Tibial artery (tissue), 4 donors: ENCODE measurements at regions not wholly inside any gene's neighbourhood (a gene's known extent, or its start where the extent isn't known, plus 50 kb on each side); places are given as distances from the start of the nearest gene placed in this dataset.

ENCODE experiments used
- DNase-seq, 2 donors: peaks; one replicate each; pipeline ENCODE4 v3.0.0-alpha.2; 2019
- H3K27ac ChIP-seq, 2 donors: fragments of 200-600 bp; sonication (generic) in 1 of 2; 1 replicate in 1 of 2; 2 replicates in 1 of 2; pipeline ENCODE4 v1.5.1; 2018 to 2019; ENCODE audit warnings: mild to moderate bottlenecking in 1 of 2
- H3K27me3 ChIP-seq, 2 donors: fragments of 200-600 bp; sonication (generic) in 1 of 2; one replicate each; pipeline versions ENCODE4 v1.5.1 to v1.6.0; 2016 to 2019
- H3K36me3 ChIP-seq, 3 donors: fragments of 200-600 bp; sonication (generic) in 2 of 3; one replicate each; pipeline ENCODE4 v1.5.1; 2016 to 2019; ENCODE audit warnings: mild to moderate bottlenecking in 2 of 3
- H3K4me1 ChIP-seq, 4 donors: fragments of 200-600 bp; sonication (generic) in 2 of 4; 1 replicate in 3 of 4; 2 replicates in 1 of 4; pipeline ENCODE4 v1.5.1; 2016 to 2019
- H3K4me3 ChIP-seq, 2 donors: fragments of 200-600 bp; sonication (generic) in 1 of 2; 1 replicate in 1 of 2; 2 replicates in 1 of 2; pipeline ENCODE4 v1.5.1; 2018 to 2019; ENCODE audit warnings: mild to moderate bottlenecking in 2 of 2
- H3K9me3 ChIP-seq, 3 donors: fragments of 200-600 bp; sonication (generic) in 1 of 3; one replicate each; pipeline ENCODE4 v1.5.1; 2016 to 2019
- intact Hi-C: fragments of 100-400 bp; cut with DNase I; formaldehyde crosslinking; loops from one replicate; pipeline ENCODE4 v1.15.0; 2023; ENCODE audit warnings: low total_unique reads
- TF ChIP-seq, protein P1 (sequence below), 2 experiments: fragments of 200-600 bp in 1 of 2; fragments of 450-650 bp in 1 of 2; IDR thresholded peaks; one replicate each; pipeline ENCODE4 v1.5.1; 2017 to 2019; ENCODE audit warnings: antibody characterized with exemption in 2 of 2, mild to moderate bottlenecking in 1 of 2, moderate library complexity in 1 of 2

DNA sequence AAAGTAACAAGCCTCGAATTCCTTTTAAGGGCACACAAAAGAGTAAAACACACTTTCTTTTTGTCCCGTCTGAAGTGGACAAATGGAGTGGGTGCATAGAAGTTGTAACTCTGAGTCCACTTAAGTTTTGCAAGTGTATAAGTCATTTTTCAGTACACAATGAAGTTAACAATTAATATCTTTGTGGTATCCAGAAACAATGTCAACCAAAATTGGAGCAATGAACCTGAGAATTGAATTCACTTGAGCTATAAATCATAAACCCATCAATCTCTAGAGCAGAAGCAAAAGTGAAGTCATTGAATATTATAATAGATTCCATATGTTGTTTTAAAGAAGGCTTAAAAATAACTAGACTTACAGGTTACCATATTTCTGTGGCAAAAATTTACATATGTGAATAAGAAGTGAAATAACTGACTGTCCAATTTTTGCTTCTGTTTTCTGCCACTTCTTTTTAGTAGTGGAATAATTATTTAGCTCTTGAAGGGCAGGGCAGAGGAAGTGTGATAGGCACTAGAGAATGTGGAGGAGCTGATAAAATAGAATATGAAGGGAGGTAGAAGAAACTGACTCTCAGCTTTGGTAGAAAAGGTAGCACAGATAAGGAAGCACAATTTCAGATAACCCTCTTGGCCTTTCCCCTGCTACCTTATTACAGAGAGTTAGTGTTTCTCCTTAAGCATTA, 73.9 kb upstream of the RGL1 start:
- intact Hi-C loops, result no loop called here
- H3K27me3 ChIP-seq, result no peaks in the 10 kb centered on the region
- TF ChIP-seq, protein P1, sequence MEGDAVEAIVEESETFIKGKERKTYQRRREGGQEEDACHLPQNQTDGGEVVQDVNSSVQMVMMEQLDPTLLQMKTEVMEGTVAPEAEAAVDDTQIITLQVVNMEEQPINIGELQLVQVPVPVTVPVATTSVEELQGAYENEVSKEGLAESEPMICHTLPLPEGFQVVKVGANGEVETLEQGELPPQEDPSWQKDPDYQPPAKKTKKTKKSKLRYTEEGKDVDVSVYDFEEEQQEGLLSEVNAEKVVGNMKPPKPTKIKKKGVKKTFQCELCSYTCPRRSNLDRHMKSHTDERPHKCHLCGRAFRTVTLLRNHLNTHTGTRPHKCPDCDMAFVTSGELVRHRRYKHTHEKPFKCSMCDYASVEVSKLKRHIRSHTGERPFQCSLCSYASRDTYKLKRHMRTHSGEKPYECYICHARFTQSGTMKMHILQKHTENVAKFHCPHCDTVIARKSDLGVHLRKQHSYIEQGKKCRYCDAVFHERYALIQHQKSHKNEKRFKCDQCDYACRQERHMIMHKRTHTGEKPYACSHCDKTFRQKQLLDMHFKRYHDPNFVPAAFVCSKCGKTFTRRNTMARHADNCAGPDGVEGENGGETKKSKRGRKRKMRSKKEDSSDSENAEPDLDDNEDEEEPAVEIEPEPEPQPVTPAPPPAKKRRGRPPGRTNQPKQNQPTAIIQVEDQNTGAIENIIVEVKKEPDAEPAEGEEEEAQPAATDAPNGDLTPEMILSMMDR (IDR thresholded peaks at IDR 0.05), result no peak
- no peak overlapping the region for H3K27ac ChIP-seq
- H3K4me3 ChIP-seq, result no peak overlapping the region
- H3K36me3 ChIP-seq, result no peaks in the 10 kb centered on the region
- H3K4me1 ChIP-seq, result peaks cover 0 to 22% (median 10%) of the 10 kb centered on the region in 4 donors
- DNase-seq, result no peak
- H3K9me3 ChIP-seq, result no peaks in the 10 kb centered on the region

DNA sequence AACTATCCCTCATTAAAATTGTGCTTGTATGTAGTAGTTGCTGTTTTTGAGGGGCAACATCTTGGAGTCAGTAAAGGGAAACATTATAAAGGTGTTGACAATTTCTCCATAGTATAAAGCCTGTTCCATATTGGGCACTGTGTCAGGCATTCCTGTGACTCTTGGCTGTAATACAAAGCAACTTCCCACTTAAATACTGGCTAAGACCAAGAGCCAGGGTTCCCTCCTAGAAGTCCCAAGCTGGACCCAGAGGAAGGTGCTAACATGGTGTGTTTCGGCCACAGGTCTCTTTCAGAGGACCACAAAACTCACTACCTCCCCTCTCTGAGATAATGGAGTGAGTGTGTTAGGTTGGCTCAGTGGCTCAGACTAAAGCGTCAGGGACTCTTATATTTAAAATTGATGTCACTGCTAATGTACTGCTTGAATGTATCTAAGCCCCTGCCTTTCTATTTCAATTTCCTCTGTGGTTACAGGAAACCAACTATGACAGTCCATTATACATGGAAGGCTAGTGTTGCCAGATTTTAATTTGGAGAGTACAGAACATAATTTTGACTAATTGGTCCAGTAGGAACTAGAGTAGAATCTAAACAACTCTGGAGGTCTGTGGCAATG, 74.7 kb upstream of the RGL1 start:
- DNase-seq, result no peak
- H3K4me1 ChIP-seq, result peaks cover 0 to 16% (median 9%) of the 10 kb centered on the region in 4 donors
- H3K4me3 ChIP-seq, result no peak overlapping the region
- H3K9me3 ChIP-seq, result no peaks in the 10 kb centered on the region
- no peaks in the 10 kb centered on the region for H3K36me3 ChIP-seq
- no peaks in the 10 kb centered on the region for H3K27me3 ChIP-seq
- no peak overlapping the region for H3K27ac ChIP-seq
- intact Hi-C loops, result no loop called here
- TF ChIP-seq, protein P1 (IDR thresholded peaks at IDR 0.05), result no peak

DNA sequence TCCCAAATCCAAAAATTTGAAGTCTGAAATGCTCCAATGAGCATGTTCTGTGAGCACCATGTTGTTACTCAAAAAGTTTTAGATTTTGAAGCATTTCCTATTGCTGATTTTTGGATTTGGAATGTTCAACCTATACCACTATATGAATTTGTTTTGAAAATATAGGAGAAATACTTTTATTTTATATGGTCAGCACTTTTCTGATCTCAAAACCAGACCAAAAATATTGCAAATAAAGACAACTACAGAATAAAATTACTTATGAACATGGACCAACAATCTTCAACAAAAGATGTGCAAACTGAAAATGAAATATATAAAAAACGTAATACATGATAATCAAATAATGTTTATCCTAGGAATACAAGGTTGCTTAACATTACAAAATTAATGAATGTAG, 73.7 kb upstream of the APOBEC4 start:
- H3K4me1 ChIP-seq, result no peaks in the 10 kb centered on the region
- no peaks in the 10 kb centered on the region for H3K9me3 ChIP-seq
- H3K27ac ChIP-seq, result no peak overlapping the region
- intact Hi-C loops, result no loop called here
- H3K36me3 ChIP-seq, result no peaks in the 10 kb centered on the region
- TF ChIP-seq, protein P1 (IDR thresholded peaks at IDR 0.05), result no peak
- no peak for DNase-seq
- H3K27me3 ChIP-seq, result no peaks in the 10 kb centered on the region
- no peak overlapping the region for H3K4me3 ChIP-seq

DNA sequence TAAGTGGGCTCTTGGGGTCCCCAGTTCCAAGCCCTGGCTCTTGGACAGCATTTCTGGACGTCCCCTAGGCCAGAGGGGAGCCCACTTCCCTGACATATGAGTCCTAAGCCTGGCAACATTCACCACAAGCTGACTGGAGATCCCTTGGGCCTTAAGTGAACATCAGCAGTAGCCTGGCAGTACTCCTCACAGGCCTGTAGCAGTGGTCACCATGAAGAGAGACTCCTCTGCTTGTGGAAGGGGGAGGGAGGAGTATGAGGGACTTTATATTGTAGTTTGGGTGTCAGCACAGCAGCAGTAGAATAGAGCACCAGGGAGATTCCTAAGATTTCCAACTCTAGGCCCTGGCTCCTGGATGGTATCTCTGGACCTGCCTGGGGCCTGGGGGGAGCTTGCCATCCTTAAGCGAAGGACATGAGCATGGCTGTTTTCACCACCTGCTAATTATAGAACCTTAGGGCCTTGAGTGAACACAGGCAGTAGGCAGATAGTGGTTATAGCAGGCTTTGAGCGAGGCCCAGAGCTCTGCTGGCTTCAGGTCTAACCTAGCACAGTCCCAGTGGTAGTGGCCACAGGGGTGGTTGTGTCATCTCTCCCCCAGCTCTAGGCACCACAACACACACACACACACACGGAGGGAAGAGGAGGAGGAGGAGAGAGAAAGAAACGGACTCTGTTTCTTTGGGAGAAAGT, 71.4 kb upstream of the APOBEC4 start:
- TF ChIP-seq, protein P1 (IDR thresholded peaks at IDR 0.05), result no peak
- no peaks in the 10 kb centered on the region for H3K27me3 ChIP-seq
- H3K27ac ChIP-seq, result no peak overlapping the region
- intact Hi-C loops, result no loop called here
- H3K9me3 ChIP-seq, result no peaks in the 10 kb centered on the region
- DNase-seq, result no peak
- H3K36me3 ChIP-seq, result no peaks in the 10 kb centered on the region
- peaks cover 0 to 5% (median 0%) of the 10 kb centered on the region in 4 donors for H3K4me1 ChIP-seq
- no peak overlapping the region for H3K4me3 ChIP-seq

DNA sequence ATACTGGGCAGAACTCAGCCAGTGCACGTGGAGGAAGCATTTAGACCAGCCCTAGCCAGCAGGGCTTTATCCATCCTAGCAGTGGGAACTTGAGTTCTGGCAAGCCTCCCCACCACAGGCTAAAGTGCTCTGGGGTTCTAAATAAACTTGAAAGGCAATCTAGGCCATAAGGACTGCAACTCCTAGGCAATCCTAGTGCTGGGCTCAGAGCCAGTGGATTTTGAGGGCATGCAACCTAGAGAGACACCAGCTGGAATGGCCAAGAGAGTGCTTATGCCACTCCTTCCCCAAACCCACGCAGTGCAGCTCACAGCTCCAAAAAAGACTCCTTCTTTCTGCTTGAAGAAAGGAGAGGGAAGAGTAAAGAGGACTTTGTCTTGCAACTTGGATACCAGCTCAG, 70.5 kb upstream of the APOBEC4 start:
- H3K4me1 ChIP-seq, result peaks cover 0 to 5% (median 0%) of the 10 kb centered on the region in 4 donors
- no peak for DNase-seq
- H3K27ac ChIP-seq, result no peak overlapping the region
- H3K9me3 ChIP-seq, result no peaks in the 10 kb centered on the region
- H3K4me3 ChIP-seq, result no peak overlapping the region
- intact Hi-C loops, result no loop called here
- TF ChIP-seq, protein P1 (IDR thresholded peaks at IDR 0.05), result no peak
- no peaks in the 10 kb centered on the region for H3K36me3 ChIP-seq
- H3K27me3 ChIP-seq, result no peaks in the 10 kb centered on the region
